ENCODE measurements at regions not wholly inside any gene's neighbourhood (a gene's known extent, or its start where the extent isn't known, plus 50 kb on each side); places are given as distances from the start of the nearest gene placed in this dataset.
"Not testable (repeated sequence)": the region's sequence is repeated elsewhere in the genome, so short reads cannot be mapped to it uniquely, and the experiment has no call there.

DNA sequence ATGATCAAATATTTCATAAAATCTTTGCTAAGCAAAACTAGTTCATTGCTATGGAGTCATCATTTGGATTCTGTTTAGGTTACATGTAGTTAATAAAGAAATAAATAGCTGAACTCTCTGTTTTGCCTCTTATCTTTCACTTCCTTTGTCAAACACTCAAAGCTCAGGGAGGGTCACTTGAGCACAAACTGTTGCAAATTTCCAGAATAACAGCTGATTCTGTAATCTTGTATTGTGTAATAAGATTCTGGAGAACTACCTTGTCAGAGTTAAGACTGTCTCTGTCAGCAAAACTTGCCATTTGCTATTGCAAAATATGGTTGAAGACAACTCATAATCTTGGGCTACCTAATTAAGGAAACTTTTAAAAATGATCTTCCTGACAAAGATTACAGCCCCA, 182.0 kb upstream of the MOCS2 start:
- no peaks in the 10 kb centered on the region for H3K27me3 ChIP-seq (ENCODE audit: low read depth, low read length)
- TF ChIP-seq EZH2phosphoT487 (IDR thresholded peaks at IDR 0.05; ENCODE audit: low read depth) (no peak), CTCF (IDR thresholded peaks at IDR 0.05; ENCODE audit: low read depth, low read length) (no peak)
- H3K27ac ChIP-seq (ENCODE audit: low read length) = no peak overlapping the region
- no peak overlapping the region for H3K9ac ChIP-seq (ENCODE audit: low read length)
- H3K36me3 ChIP-seq (replicated peaks; ENCODE audit: low read depth, low read length) = no peaks in the 10 kb centered on the region
- H3K79me2 ChIP-seq (ENCODE audit: low read length) = no peaks in the 10 kb centered on the region
- peaks cover 13% of the 10 kb centered on the region for H3K4me1 ChIP-seq (ENCODE audit: low read length)
- no peak overlapping the region for H3K4me3 ChIP-seq (ENCODE audit: low read length)
- H2AFZ ChIP-seq (ENCODE audit: low read depth, low read length) = no peak overlapping the region
- H4K20me1 ChIP-seq (ENCODE audit: insufficient read depth, low read length) = no peaks in the 10 kb centered on the region
- no peak overlapping the region for H3K4me2 ChIP-seq (ENCODE audit: low read length)
- H3K9me3 ChIP-seq (ENCODE audit: insufficient read depth, low read length) = no peaks in the 10 kb centered on the region

DNA sequence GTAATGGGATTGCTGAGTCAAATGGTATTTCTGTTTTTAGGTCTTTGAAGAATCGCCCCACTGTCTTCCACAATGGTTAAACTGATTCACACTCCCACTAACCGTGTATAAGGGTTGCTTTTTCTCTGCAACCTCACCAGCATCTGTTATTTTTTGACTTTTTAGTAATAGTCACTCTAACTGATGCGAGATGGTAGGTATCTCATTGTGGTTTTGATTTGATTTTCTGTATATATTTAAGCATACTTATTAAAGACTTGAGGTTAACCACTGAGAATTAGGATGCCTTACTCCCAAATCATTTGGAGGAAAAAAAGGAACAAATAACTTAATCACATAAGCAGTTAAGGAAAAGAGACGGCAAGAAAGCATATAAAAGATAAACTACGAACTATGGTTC, 181.6 kb upstream of the FST start:
- no peaks in the 10 kb centered on the region for H3K79me2 ChIP-seq (ENCODE audit: low read length)
- no peaks in the 10 kb centered on the region for H3K27me3 ChIP-seq (ENCODE audit: low read depth, low read length)
- H3K9ac ChIP-seq (ENCODE audit: low read length) = no peak overlapping the region
- H4K20me1 ChIP-seq (ENCODE audit: insufficient read depth, low read length) = no peaks in the 10 kb centered on the region
- no peak overlapping the region for H3K4me3 ChIP-seq (ENCODE audit: low read length)
- H3K9me3 ChIP-seq (ENCODE audit: insufficient read depth, low read length) = no peaks in the 10 kb centered on the region
- H3K4me2 ChIP-seq (ENCODE audit: low read length) = no peak overlapping the region
- H3K36me3 ChIP-seq (replicated peaks; ENCODE audit: low read depth, low read length) = no peaks in the 10 kb centered on the region
- H3K27ac ChIP-seq (ENCODE audit: low read length) = no peak overlapping the region
- peaks cover 12% of the 10 kb centered on the region for H3K4me1 ChIP-seq (ENCODE audit: low read length)
- TF ChIP-seq EZH2phosphoT487 (IDR thresholded peaks at IDR 0.05; ENCODE audit: low read depth) = no peak
- TF ChIP-seq CTCF (IDR thresholded peaks at IDR 0.05; ENCODE audit: low read depth, low read length) = no peak
- no peak overlapping the region for H2AFZ ChIP-seq (ENCODE audit: low read depth, low read length)

DNA sequence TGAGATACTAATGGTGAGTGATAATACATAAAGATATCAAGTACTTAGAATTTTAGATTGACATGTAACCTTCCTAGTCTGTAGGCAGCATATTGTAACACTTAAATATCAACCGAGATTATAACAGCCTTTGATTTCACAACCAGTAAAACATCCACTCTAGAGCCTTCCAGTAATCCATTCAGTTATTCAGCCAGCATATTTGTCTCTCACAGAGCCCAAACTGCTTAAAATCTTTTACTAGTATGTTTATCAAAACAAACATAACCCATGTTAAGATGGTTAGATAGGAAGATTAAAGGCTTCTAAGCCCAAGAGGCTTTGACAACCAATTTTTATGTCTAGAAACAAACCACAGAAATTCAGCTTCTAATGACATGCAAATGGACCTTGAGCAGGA, 177.9 kb upstream of the FST start:
- H3K9ac ChIP-seq (ENCODE audit: low read length) = no peak overlapping the region
- no peaks in the 10 kb centered on the region for H3K27me3 ChIP-seq (ENCODE audit: low read depth, low read length)
- no peak overlapping the region for H3K4me3 ChIP-seq (ENCODE audit: low read length)
- H2AFZ ChIP-seq (ENCODE audit: low read depth, low read length) = no peak overlapping the region
- no peaks in the 10 kb centered on the region for H3K9me3 ChIP-seq (ENCODE audit: insufficient read depth, low read length)
- H3K27ac ChIP-seq (ENCODE audit: low read length) = no peak overlapping the region
- no peaks in the 10 kb centered on the region for H3K36me3 ChIP-seq (replicated peaks; ENCODE audit: low read depth, low read length)
- no peak for TF ChIP-seq EZH2phosphoT487 (IDR thresholded peaks at IDR 0.05; ENCODE audit: low read depth)
- no peak for TF ChIP-seq CTCF (IDR thresholded peaks at IDR 0.05; ENCODE audit: low read depth, low read length)
- H4K20me1 ChIP-seq (ENCODE audit: insufficient read depth, low read length) = no peaks in the 10 kb centered on the region
- no peak overlapping the region for H3K4me2 ChIP-seq (ENCODE audit: low read length)
- H3K4me1 ChIP-seq (ENCODE audit: low read length) = peaks cover 12% of the 10 kb centered on the region
- H3K79me2 ChIP-seq (ENCODE audit: low read length) = no peaks in the 10 kb centered on the region

- no peak overlapping the region for H2AFZ ChIP-seq (ENCODE audit: low read depth, low read length)
- no peaks in the 10 kb centered on the region for H3K36me3 ChIP-seq (replicated peaks; ENCODE audit: low read depth, low read length)
- no peak overlapping the region for H3K9ac ChIP-seq (ENCODE audit: low read length)
- H3K4me2 ChIP-seq (ENCODE audit: low read length) = no peak overlapping the region
- H3K9me3 ChIP-seq (ENCODE audit: insufficient read depth, low read length) = no peaks in the 10 kb centered on the region
- no peaks in the 10 kb centered on the region for H4K20me1 ChIP-seq (ENCODE audit: insufficient read depth, low read length)
- H3K79me2 ChIP-seq (ENCODE audit: low read length) = no peaks in the 10 kb centered on the region
- peaks cover 12% of the 10 kb centered on the region for H3K4me1 ChIP-seq (ENCODE audit: low read length)
- H3K27me3 ChIP-seq (ENCODE audit: low read depth, low read length) = no peaks in the 10 kb centered on the region
- no peak for TF ChIP-seq EZH2phosphoT487 (IDR thresholded peaks at IDR 0.05; ENCODE audit: low read depth)
- TF ChIP-seq CTCF (IDR thresholded peaks at IDR 0.05; ENCODE audit: low read depth, low read length) = no peak
- no peak overlapping the region for H3K4me3 ChIP-seq (ENCODE audit: low read length)
- H3K27ac ChIP-seq (ENCODE audit: low read length) = no peak overlapping the region
Observed at GRCh38 chr5:53303105-53303504, 177.3 kb upstream of the FST start.

DNA sequence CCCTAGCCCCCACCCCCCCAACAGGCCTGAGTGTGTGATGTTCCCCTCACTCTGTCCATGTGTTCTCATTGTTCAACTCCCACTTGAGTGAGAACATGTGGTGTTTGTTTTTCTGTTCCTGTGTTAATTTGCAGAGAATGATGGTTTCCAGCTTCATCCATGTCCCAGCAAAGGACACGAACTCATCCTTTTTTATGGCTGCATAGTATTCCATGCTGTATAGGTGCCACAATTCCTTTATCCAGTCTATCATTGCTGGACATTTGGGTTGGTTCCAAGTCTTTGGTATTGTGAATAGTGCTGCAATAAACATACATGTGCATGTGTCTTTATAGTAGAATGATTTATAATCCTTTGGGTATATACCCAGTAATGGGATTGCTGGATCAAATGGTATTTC, 175.1 kb upstream of the FST start:
- not testable (repeated sequence) for H3K79me2 ChIP-seq (ENCODE audit: low read length); H3K27me3 ChIP-seq (ENCODE audit: low read depth, low read length); H3K36me3 ChIP-seq (replicated peaks; ENCODE audit: low read depth, low read length); H3K9me3 ChIP-seq (ENCODE audit: insufficient read depth, low read length); H3K4me2 ChIP-seq (ENCODE audit: low read length); H2AFZ ChIP-seq (ENCODE audit: low read depth, low read length); H3K9ac ChIP-seq (ENCODE audit: low read length); H4K20me1 ChIP-seq (ENCODE audit: insufficient read depth, low read length); H3K27ac ChIP-seq (ENCODE audit: low read length); H3K4me3 ChIP-seq (ENCODE audit: low read length)
- peaks cover 12% of the 10 kb centered on the region for H3K4me1 ChIP-seq (ENCODE audit: low read length)
